Endodermal cell (in vitro differentiated cells): ENCODE measurements at regions not wholly inside any gene's neighbourhood (a gene's known extent, or its start where the extent isn't known, plus 50 kb on each side); places are given as distances from the start of the nearest gene placed in this dataset.

Experiments used
- DNase-seq: peaks from one replicate; pipeline ENCODE4 v3.0.0-alpha.2; 2017
- H3K27ac ChIP-seq: 2 replicates; pipeline ENCODE4 v1.5.1; 2013; ENCODE audit warnings: mild to moderate bottlenecking, low read depth, low read length, moderate library complexity
- H3K27me3 ChIP-seq: 2 replicates; pipeline ENCODE4 v1.6.1; 2013; ENCODE audit warnings: mild to moderate bottlenecking, low read length, moderate library complexity; ENCODE audit not compliant: insufficient read depth, control insufficient read depth, poor library complexity, severe bottlenecking
- H3K36me3 ChIP-seq: 2 replicates; pipeline ENCODE4 v1.7.0; 2013; ENCODE audit warnings: mild to moderate bottlenecking, low read length, moderate library complexity; ENCODE audit not compliant: control insufficient read depth, insufficient read depth
- H3K4me1 ChIP-seq: one replicate; pipeline ENCODE4 v1.7.0; 2013; ENCODE audit warnings: low read length; ENCODE audit not compliant: control insufficient read depth, insufficient read depth
- H3K4me3 ChIP-seq: 2 replicates; pipeline ENCODE4 v1.5.1; 2013; ENCODE audit warnings: mild to moderate bottlenecking, low read length, moderate library complexity
- H3K9ac ChIP-seq: 2 replicates; pipeline ENCODE4 v1.6.1; 2013; ENCODE audit warnings: mild to moderate bottlenecking, low read length, moderate library complexity; ENCODE audit not compliant: poor library complexity, severe bottlenecking; ENCODE audit errors: extremely low read depth
- H3K9me3 ChIP-seq: 2 replicates; pipeline ENCODE4 v1.6.1; 2013; ENCODE audit warnings: mild to moderate bottlenecking, low read length, moderate library complexity; ENCODE audit not compliant: control insufficient read depth
- H3K27ac Mint-ChIP-seq: 2 replicates; pipeline ENCODE4 v1.8.0; 2020; ENCODE audit warnings: mixed read lengths
- H3K27me3 Mint-ChIP-seq: 2 replicates; pipeline ENCODE4 v1.8.0; 2021; ENCODE audit warnings: mild to moderate bottlenecking, mixed read lengths; ENCODE audit not compliant: insufficient read depth
- H3K36me3 Mint-ChIP-seq: 2 replicates; pipeline ENCODE4 v1.8.0; 2020; ENCODE audit warnings: low read depth, mixed read lengths
- H3K4me1 Mint-ChIP-seq: 2 replicates; pipeline ENCODE4 v1.8.0; 2020; ENCODE audit warnings: mixed read lengths
- H3K4me3 Mint-ChIP-seq: 2 replicates; pipeline ENCODE4 v1.8.0; 2020; ENCODE audit warnings: mild to moderate bottlenecking, moderate library complexity, mixed read lengths
- H3K9me3 Mint-ChIP-seq: 2 replicates; pipeline ENCODE4 v1.8.0; 2020; ENCODE audit warnings: mild to moderate bottlenecking, mixed read lengths
- WGBS, 2 experiments: methylation state at CpG; one replicate each; pipeline versions ENCODE4 v1.1.5 to v1.1.7; 2013; ENCODE audit warnings: missing lambda C conversion rate in 2 of 2, mixed read lengths in 1 of 2; ENCODE audit not compliant: insufficient coverage in 1 of 2, insufficient read length in 1 of 2; 5-methylcytosine and 5-hydroxymethylcytosine counted together
- TF ChIP-seq, protein P1 (sequence below): fragments of 200-600 bp; sonication (generic); conservative IDR thresholded peaks from 2 replicates; pipeline ENCODE4 v1.5.0; 2021; ENCODE audit warnings: antibody characterized with exemption, mild to moderate bottlenecking

DNA sequence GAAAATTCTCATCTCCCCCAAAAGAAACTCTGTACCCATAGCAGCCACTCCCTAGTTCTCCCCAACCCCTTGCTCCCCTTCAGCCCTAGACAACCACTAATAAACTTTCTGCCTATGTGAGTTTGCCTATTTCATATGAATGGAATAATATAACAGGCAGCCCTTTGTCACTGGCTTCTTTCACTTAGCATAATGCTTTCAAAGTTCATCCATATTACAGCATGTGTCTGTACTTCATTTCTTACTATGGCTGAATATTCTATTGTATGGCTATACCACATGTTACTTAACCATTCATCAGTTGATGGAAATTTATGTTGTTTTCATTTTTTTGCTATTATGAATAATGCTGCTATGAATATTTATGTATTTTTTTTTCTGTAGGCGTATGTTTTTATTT lies 442.9 kb downstream of the SLC4A3 start:
- Histone ChIP-seq H3K4me1 (peaks cover 14% of the 10 kb centered on the region), H3K9ac (no peak overlapping the region), H3K27me3 (peaks cover 12% of the 10 kb centered on the region), H3K36me3 (no peaks in the 10 kb centered on the region), H3K27ac (no peak overlapping the region), H3K4me3 (no peak overlapping the region), H3K9me3 (no peaks in the 10 kb centered on the region)
- 92% methylated on average over 1 of the region's 1 CpG; no CpG with 5 or more reads in 1 of the 2 experiments for WGBS, 2 experiments
- Mint-ChIP-seq H3K27me3 (no peaks in the 10 kb centered on the region), H3K4me3 (no peak overlapping the region), H3K4me1 (peaks cover 29% of the 10 kb centered on the region), H3K36me3 (no peaks in the 10 kb centered on the region), H3K27ac (no peak overlapping the region), H3K9me3 (no peaks in the 10 kb centered on the region)
- TF ChIP-seq, protein P1, sequence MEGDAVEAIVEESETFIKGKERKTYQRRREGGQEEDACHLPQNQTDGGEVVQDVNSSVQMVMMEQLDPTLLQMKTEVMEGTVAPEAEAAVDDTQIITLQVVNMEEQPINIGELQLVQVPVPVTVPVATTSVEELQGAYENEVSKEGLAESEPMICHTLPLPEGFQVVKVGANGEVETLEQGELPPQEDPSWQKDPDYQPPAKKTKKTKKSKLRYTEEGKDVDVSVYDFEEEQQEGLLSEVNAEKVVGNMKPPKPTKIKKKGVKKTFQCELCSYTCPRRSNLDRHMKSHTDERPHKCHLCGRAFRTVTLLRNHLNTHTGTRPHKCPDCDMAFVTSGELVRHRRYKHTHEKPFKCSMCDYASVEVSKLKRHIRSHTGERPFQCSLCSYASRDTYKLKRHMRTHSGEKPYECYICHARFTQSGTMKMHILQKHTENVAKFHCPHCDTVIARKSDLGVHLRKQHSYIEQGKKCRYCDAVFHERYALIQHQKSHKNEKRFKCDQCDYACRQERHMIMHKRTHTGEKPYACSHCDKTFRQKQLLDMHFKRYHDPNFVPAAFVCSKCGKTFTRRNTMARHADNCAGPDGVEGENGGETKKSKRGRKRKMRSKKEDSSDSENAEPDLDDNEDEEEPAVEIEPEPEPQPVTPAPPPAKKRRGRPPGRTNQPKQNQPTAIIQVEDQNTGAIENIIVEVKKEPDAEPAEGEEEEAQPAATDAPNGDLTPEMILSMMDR = no peak
- DNase-seq = no peak

DNA sequence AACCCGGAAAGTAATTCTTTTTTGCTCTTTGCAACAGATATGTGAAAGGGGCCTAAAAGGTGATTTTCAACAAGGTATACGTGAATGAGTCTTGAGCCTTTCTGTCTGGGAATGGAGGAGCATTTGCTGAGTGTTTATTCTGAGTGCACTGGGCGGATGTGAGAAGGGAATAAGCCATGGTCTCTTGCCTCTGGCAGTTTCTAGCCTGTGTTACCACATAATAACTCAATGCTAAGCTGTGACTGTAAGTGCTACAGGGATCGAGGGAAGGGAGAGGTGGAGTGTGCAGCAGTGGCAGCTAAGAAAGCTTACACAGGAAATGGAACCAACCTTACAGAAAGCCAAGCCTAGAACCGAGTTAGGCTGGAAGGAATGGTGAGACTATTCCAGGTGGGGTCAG lies 444.3 kb downstream of the SLC4A3 start:
- Histone ChIP-seq H3K9me3 (no peaks in the 10 kb centered on the region), H3K9ac (no peak overlapping the region), H3K36me3 (no peaks in the 10 kb centered on the region), H3K27me3 (peaks cover 12% of the 10 kb centered on the region), H3K4me1 (peaks cover 24% of the 10 kb centered on the region), H3K4me3 (no peak overlapping the region), H3K27ac (no peak overlapping the region)
- Mint-ChIP-seq H3K27me3 (no peaks in the 10 kb centered on the region), H3K9me3 (no peaks in the 10 kb centered on the region), H3K36me3 (no peaks in the 10 kb centered on the region), H3K4me3 (no peak overlapping the region), H3K27ac (no peak overlapping the region), H3K4me1 (peaks cover 41% of the 10 kb centered on the region)
- TF ChIP-seq, protein P1 = no peak
- 94 to 100% methylated on average over 3 to 5 of the region's 5 CpGs for WGBS, 2 experiments
- no peak for DNase-seq

DNA sequence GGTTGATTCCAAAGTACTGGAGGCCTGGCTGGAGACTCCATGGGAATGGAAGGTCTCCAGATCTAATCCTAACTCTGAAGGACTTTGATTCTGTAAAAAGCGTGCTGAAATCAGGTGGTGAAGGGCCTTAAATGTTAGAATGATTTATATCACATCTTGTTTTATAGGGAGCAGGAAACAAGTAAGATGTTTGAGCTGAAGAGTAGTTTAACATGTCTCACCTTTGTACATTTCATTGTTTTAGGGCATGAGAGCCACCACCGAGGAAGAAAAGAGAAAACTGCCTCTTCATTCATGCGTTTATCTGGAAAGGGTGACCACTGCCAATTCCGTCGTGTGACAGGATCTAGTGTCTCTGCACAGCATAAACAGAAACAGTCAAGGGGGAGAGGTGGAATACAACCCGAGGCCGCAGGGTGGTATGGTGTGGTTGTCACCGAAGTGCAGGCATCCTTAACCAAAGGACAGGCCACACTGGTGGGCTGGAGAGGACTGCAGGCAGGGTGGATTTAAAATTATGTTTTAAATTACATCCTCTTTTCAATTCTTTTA lies 445.3 kb downstream of the SLC4A3 start:
- Mint-ChIP-seq H3K27me3 (no peaks in the 10 kb centered on the region), H3K4me3 (no peak overlapping the region), H3K4me1 (peaks cover 51% of the 10 kb centered on the region), H3K9me3 (no peaks in the 10 kb centered on the region), H3K27ac (no peak overlapping the region), H3K36me3 (no peaks in the 10 kb centered on the region)
- Histone ChIP-seq H3K36me3 (no peaks in the 10 kb centered on the region), H3K4me3 (no peak overlapping the region), H3K9me3 (no peaks in the 10 kb centered on the region), H3K27ac (no peak overlapping the region), H3K27me3 (peaks cover 12% of the 10 kb centered on the region), H3K4me1 (peaks cover 24% of the 10 kb centered on the region), H3K9ac (no peak overlapping the region)
- WGBS, 2 experiments = 90 to 93% methylated on average over 6 to 8 of the region's 8 CpGs
- TF ChIP-seq, protein P1 = no peak
- DNase-seq = no peak
